Calu3 (cell line): ENCODE measurements at regions not wholly inside any gene's neighbourhood (a gene's known extent, or its start where the extent isn't known, plus 50 kb on each side); places are given as distances from the start of the nearest gene placed in this dataset.
A peak's percentile ranks its signal among the peaks of the same experiment; 100 is the strongest.

ENCODE experiments used
- BruUV-seq: library from RNA; stranded (reverse); fragments of 400-500 nt; replicated peaks from 2 replicates; lab custom pipeline; 2021; lab: Mats Ljungman, UMichigan
- CTCF ChIA-PET: fragments of 300-600 bp; sonication (Branson Sonifier 250); formaldehyde crosslinking; loops from one replicate; lab custom pipeline; 2022; ENCODE audit warnings: antibody characterized with exemption; lab: Charles Lee
- DNase-seq: peaks from one replicate; pipeline ENCODE4 v3.0.0; 2022
- H3K27ac Mint-ChIP-seq: one replicate; pipeline ENCODE4 v1.8.0; 2022; ENCODE audit warnings: mixed read lengths; ENCODE audit not compliant: unreplicated experiment
- H3K27me3 Mint-ChIP-seq: one replicate; pipeline ENCODE4 v1.8.0; 2022; ENCODE audit warnings: mixed read lengths; ENCODE audit not compliant: unreplicated experiment
- H3K36me3 Mint-ChIP-seq: one replicate; pipeline ENCODE4 v1.8.0; 2022; ENCODE audit warnings: mild to moderate bottlenecking, moderate library complexity, mixed read lengths; ENCODE audit not compliant: insufficient read depth, unreplicated experiment
- H3K4me1 Mint-ChIP-seq: one replicate; pipeline ENCODE4 v1.8.0; 2022; ENCODE audit warnings: mild to moderate bottlenecking, low read depth, mixed read lengths; ENCODE audit not compliant: unreplicated experiment
- H3K4me3 Mint-ChIP-seq: one replicate; pipeline ENCODE4 v1.8.0; 2022; ENCODE audit warnings: mild to moderate bottlenecking, low read depth, moderate library complexity, mixed read lengths; ENCODE audit not compliant: unreplicated experiment
- H3K9me3 Mint-ChIP-seq: one replicate; pipeline ENCODE4 v1.8.0; 2022; ENCODE audit warnings: low read depth, mixed read lengths; ENCODE audit not compliant: unreplicated experiment
- CTCF ChIP-seq: fragments of 200-600 bp; IDR thresholded peaks from one replicate; pipeline ENCODE4 v1.8.0; 2022; ENCODE audit warnings: antibody characterized with exemption; ENCODE audit not compliant: unreplicated experiment
- intact Hi-C: fragments of 100-400 bp; cut with micrococcal nuclease; formaldehyde crosslinking; loops from one replicate; pipeline ENCODE4 v1.10.0; 2022; ENCODE audit not compliant: unreplicated experiment

GRCh38 chr3:135500034-135500433 lies 465.5 kb upstream of the PPP2R3A start:
- no TSS peak for BruUV-seq
- intact Hi-C loops: loop anchor here (10.0 kb wide), 1 partner anchor 395 kb away; no protein-coding TSS in a partner anchor
- CTCF ChIA-PET: interaction anchor here (0.6 kb wide), 1 partner anchor 706 kb away, joined by 3 read pairs; no protein-coding TSS in a partner anchor
- no peak for DNase-seq
- Mint-ChIP-seq H3K36me3 (no peaks in the 10 kb centered on the region), H3K9me3 (no peaks in the 10 kb centered on the region), H3K4me1 (peaks cover 8% of the 10 kb centered on the region), H3K27me3 (peaks cover 78% of the 10 kb centered on the region), H3K4me3 (no peak overlapping the region), H3K27ac (no peak overlapping the region)
- no peak for TF ChIP-seq CTCF

DNA sequence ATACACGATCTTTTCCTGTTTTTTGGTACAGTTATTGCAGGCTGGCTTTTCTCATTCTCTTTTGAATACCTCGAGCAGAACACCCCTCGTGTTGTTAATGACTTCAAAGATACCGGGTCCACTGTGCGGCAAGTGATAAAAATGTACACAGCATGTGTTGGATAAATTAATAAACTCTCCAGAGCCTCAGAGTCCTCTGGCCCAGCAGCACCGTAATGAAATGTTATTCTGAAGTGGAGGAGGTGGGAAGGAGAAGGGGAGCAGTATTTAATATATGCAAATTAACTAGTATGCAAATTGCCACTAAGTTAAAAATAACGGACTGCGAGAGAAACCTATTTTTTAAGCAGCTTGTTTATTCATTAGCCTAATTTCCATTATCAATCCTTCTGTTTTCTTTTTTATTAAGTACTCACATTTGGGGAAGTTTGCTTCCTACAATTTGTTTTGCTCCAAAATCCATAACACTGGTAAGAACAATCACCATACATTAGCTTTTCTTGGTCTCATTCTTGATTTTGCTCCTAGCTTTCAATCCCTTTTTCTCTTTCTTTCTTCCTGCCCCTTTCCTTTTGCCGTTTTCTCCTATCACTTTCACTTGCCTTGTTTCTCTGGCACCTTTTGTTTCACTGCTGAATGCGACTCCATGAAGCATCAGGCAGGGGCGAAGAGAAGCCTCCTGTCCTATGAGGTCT lies 462.3 kb upstream of the PPP2R3A start:
- intact Hi-C loops: loop anchor here (10.0 kb wide), 1 partner anchor 392 kb away; no protein-coding TSS in a partner anchor
- Mint-ChIP-seq H3K36me3 (no peaks in the 10 kb centered on the region), H3K9me3 (no peaks in the 10 kb centered on the region), H3K27me3 (peaks cover 76% of the 10 kb centered on the region), H3K4me3 (no peak overlapping the region), H3K27ac (no peak overlapping the region), H3K4me1 (peaks cover 8% of the 10 kb centered on the region)
- DNase-seq: no peak
- CTCF ChIA-PET: interaction anchor here (1.1 to 3.3 kb wide), 4 partner anchors 8 to 748 kb away, joined by 3 to 44 read pairs (median 4); partner anchors contain the start of gene EPHB1
- no TSS peak for BruUV-seq
- no peak for TF ChIP-seq CTCF

DNA sequence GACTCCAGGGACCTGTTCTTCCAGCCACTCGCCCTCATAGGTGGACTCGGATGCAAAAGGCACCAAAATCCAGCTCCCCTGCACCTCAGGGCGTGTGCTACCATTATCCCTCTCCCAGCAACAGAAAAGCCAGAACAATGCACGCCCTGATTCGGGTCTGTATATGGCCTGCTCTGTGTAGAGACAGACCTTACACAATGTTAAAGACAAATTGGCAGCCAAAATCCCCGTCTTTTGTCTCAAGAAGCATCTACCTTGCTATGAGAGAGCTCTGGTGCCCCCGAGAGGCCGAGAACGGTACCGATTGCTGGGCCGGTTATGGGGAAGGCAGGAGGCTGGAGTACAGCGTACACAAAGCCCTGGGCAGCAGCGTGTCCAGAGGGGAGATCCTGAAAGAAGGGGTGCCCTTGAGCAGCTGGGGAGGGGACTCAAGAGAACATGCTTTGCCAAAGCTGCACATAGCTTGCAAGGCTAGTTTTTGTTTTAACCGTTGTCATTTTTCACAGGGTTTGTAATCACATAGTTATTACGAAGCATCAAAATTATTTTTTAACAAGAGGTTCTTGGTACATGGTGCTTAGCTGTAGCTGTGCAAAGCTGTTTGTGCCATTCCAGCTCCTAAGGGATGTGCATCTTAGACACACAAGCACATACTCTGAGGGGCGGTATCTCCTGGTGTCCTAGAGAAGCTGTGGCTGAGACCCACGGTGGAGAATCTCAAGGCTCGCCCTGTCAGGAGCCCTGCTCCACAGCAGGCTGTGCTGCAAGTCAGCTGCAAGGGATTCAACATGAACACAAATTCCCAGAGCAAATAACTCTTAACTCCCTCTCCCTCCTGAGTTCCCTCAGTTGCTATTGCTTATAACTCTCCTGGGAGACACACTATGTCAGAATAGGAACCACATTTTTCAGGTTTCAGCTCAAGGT lies 461.5 kb upstream of the PPP2R3A start:
- peak; percentile 54 for TF ChIP-seq CTCF
- DNase-seq: peak; percentile 91
- H3K4me1 Mint-ChIP-seq: peaks cover 8% of the 10 kb centered on the region
- H3K27ac Mint-ChIP-seq: no peak overlapping the region
- BruUV-seq: no TSS peak
- peaks cover 78% of the 10 kb centered on the region for H3K27me3 Mint-ChIP-seq
- CTCF ChIA-PET: interaction anchor here (0.9 to 3.3 kb wide), 6 partner anchors 8 to 749 kb away, joined by 3 to 44 read pairs (median 4); partner anchors contain the start of gene EPHB1
- no peak overlapping the region for H3K4me3 Mint-ChIP-seq
- intact Hi-C loops: loop anchor here (1.0 to 10.0 kb wide), 3 partner anchors 391 to 903 kb away; partner anchors contain the start of gene EPHB1
- no peaks in the 10 kb centered on the region for H3K9me3 Mint-ChIP-seq
- no peaks in the 10 kb centered on the region for H3K36me3 Mint-ChIP-seq
